Panc1 (cell line): ENCODE measurements at regions not wholly inside any gene's neighbourhood (a gene's known extent, or its start where the extent isn't known, plus 50 kb on each side); places are given as distances from the start of the nearest gene placed in this dataset.

ENCODE experiments used
- SIN3A ChIP-seq: IDR thresholded peaks from 2 replicates; pipeline ENCODE4 v1.6.1; 2012; ENCODE audit warnings: low read depth, mild to moderate bottlenecking, low read length, moderate library complexity, borderline replicate concordance; ENCODE audit not compliant: insufficient read depth
- TCF7L2 ChIP-seq: IDR thresholded peaks from 2 replicates; pipeline ENCODE4 v1.6.1; 2011; ENCODE audit warnings: mild to moderate bottlenecking, low read depth, low read length, inconsistent platforms
- TF ChIP-seq, protein P1 (sequence below): fragments of 450-650 bp; IDR thresholded peaks from 2 replicates; pipeline ENCODE4 v1.5.1; 2017; ENCODE audit warnings: mild to moderate bottlenecking
- TF ChIP-seq, protein P2 (sequence below), 2 experiments: IDR thresholded peaks; 2 replicates each; pipeline ENCODE4 v1.6.1; 2011 to 2012; ENCODE audit warnings: low read depth in 2 of 2, control low read depth in 1 of 2, low read length in 1 of 2, mild to moderate bottlenecking in 1 of 2, moderate library complexity in 1 of 2; ENCODE audit not compliant: insufficient read depth in 1 of 2

DNA sequence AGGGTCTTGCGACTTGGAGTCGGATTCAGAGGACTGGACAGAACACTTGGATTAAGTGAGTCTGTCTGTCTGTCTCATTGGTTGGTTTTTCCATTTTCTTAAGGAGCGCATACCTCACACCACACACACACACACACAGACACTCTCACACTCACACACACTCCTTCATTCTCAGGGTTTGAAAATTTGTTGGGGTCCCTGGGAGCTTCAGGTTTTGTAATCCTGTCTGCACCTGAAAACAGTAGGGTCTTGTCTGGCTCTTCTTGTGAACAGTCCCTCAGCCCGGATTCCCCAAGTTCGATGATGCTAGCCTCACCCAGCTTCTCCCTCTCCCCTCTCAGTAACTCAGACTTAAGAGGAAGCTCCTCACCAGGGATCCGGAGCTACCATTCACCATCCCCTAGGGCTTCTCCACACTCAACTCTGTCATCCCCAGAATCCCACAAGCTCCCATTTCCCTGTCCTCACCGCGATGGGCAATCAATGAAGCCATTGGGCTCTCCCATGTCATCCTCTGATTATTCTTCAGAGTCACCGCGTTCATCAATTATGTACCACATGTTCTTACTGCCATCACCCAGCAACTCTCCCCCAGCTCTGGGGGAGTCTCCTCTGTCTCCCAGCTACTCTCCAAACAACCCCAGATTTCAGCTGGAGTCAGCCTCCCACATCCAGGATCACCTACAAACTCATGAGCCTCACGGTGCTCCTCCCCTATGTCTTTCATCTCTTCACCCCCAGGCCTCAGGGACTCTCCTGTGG, 1530.9 kb upstream of the TPTE start:
- TF ChIP-seq, protein P1, sequence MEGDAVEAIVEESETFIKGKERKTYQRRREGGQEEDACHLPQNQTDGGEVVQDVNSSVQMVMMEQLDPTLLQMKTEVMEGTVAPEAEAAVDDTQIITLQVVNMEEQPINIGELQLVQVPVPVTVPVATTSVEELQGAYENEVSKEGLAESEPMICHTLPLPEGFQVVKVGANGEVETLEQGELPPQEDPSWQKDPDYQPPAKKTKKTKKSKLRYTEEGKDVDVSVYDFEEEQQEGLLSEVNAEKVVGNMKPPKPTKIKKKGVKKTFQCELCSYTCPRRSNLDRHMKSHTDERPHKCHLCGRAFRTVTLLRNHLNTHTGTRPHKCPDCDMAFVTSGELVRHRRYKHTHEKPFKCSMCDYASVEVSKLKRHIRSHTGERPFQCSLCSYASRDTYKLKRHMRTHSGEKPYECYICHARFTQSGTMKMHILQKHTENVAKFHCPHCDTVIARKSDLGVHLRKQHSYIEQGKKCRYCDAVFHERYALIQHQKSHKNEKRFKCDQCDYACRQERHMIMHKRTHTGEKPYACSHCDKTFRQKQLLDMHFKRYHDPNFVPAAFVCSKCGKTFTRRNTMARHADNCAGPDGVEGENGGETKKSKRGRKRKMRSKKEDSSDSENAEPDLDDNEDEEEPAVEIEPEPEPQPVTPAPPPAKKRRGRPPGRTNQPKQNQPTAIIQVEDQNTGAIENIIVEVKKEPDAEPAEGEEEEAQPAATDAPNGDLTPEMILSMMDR: no peak
- TF ChIP-seq, protein P2, sequence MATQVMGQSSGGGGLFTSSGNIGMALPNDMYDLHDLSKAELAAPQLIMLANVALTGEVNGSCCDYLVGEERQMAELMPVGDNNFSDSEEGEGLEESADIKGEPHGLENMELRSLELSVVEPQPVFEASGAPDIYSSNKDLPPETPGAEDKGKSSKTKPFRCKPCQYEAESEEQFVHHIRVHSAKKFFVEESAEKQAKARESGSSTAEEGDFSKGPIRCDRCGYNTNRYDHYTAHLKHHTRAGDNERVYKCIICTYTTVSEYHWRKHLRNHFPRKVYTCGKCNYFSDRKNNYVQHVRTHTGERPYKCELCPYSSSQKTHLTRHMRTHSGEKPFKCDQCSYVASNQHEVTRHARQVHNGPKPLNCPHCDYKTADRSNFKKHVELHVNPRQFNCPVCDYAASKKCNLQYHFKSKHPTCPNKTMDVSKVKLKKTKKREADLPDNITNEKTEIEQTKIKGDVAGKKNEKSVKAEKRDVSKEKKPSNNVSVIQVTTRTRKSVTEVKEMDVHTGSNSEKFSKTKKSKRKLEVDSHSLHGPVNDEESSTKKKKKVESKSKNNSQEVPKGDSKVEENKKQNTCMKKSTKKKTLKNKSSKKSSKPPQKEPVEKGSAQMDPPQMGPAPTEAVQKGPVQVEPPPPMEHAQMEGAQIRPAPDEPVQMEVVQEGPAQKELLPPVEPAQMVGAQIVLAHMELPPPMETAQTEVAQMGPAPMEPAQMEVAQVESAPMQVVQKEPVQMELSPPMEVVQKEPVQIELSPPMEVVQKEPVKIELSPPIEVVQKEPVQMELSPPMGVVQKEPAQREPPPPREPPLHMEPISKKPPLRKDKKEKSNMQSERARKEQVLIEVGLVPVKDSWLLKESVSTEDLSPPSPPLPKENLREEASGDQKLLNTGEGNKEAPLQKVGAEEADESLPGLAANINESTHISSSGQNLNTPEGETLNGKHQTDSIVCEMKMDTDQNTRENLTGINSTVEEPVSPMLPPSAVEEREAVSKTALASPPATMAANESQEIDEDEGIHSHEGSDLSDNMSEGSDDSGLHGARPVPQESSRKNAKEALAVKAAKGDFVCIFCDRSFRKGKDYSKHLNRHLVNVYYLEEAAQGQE (IDR thresholded peaks at IDR 0.05; ENCODE audit: insufficient read depth in 1 of 2, low read depth in 2 of 2, low read length in 1 of 2): no peak
- TF ChIP-seq SIN3A (no peak), TCF7L2 (no peak)
